Caki2 (cell line): ENCODE measurements at regions not wholly inside any gene's neighbourhood (a gene's known extent, or its start where the extent isn't known, plus 50 kb on each side); places are given as distances from the start of the nearest gene placed in this dataset.
"Not testable (repeated sequence)": the region's sequence is repeated elsewhere in the genome, so short reads cannot be mapped to it uniquely, and the experiment has no call there.

Source experiments
- DNase-seq: peaks from one replicate; pipeline ENCODE4 v3.0.0-alpha.2; 2015; ENCODE audit warnings: low read depth
- in situ Hi-C: cut with HindIII; loops from 2 replicates; pipeline ENCODE4 v1.10.0; 2016; ENCODE audit warnings: low sequenced_read_pairs, low pct_unique_long_range_greater_than_20kb, mixed read lengths

- in situ Hi-C loops: no loop called here
- no peak for DNase-seq
These were observed 930.2 kb upstream of the FOXG1 start for GRCh38 chr14:27836386-27836785.

GRCh38 chr14:27845241-27845850 lies 921.2 kb upstream of the FOXG1 start:
- in situ Hi-C loops: no loop called here
- no peak for DNase-seq

- DNase-seq: no peak
- in situ Hi-C loops: no loop called here
These were observed 920.7 kb upstream of the FOXG1 start for GRCh38 chr14:27845902-27846301.

GRCh38 chr14:27847480-27847879 lies 919.1 kb upstream of the FOXG1 start:
- DNase-seq, in situ Hi-C loops: not testable (repeated sequence)

- DNase-seq, in situ Hi-C loops: not testable (repeated sequence)
These were observed 917.4 kb upstream of the FOXG1 start for GRCh38 chr14:27849193-27849592.

GRCh38 chr14:27862684-27863083 lies 903.9 kb upstream of the FOXG1 start:
- no peak for DNase-seq
- in situ Hi-C loops: no loop called here

- in situ Hi-C loops: no loop called here
These were observed 903.4 kb upstream of the FOXG1 start for GRCh38 chr14:27863166-27863565.

GRCh38 chr14:27881063-27881462 lies 885.5 kb upstream of the FOXG1 start:
- in situ Hi-C loops: no loop called here
- no peak for DNase-seq

More at GRCh38 chr14:27863166-27863565, 903.4 kb upstream of the FOXG1 start:
- no peak for DNase-seq

GRCh38 chr14:27881646-27882045 lies 884.9 kb upstream of the FOXG1 start:
- in situ Hi-C loops: no loop called here
- no peak for DNase-seq

- in situ Hi-C loops: no loop called here
- DNase-seq: no peak
These were observed 880.3 kb upstream of the FOXG1 start for GRCh38 chr14:27886256-27886655.

- DNase-seq: no peak
- in situ Hi-C loops: no loop called here
These were observed 876.3 kb upstream of the FOXG1 start for GRCh38 chr14:27890259-27890658.

GRCh38 chr14:27908484-27908883 lies 858.1 kb upstream of the FOXG1 start:
- DNase-seq, in situ Hi-C loops: not testable (repeated sequence)

GRCh38 chr14:27916326-27916725 lies 850.3 kb upstream of the FOXG1 start:
- in situ Hi-C loops: no loop called here
- DNase-seq: no peak

GRCh38 chr14:27917896-27918295 lies 848.7 kb upstream of the FOXG1 start:
- in situ Hi-C loops: no loop called here
- no peak for DNase-seq

GRCh38 chr14:27927519-27927918 lies 839.1 kb upstream of the FOXG1 start:
- DNase-seq: no peak
- in situ Hi-C loops: no loop called here

- no peak for DNase-seq
- in situ Hi-C loops: no loop called here
These were observed 836.7 kb upstream of the FOXG1 start for GRCh38 chr14:27929797-27930347.

GRCh38 chr14:27938392-27938791 lies 828.2 kb upstream of the FOXG1 start:
- in situ Hi-C loops: no loop called here
- DNase-seq: no peak

- in situ Hi-C loops: no loop called here
- DNase-seq: no peak
These were observed 821.1 kb upstream of the FOXG1 start for GRCh38 chr14:27945512-27945911.

- DNase-seq: no peak
- in situ Hi-C loops: no loop called here
These were observed 807.8 kb upstream of the FOXG1 start for GRCh38 chr14:27958757-27959156.

GRCh38 chr14:27995691-27996090 lies 770.9 kb upstream of the FOXG1 start:
- no peak for DNase-seq
- in situ Hi-C loops: no loop called here
